Activated CD4-positive, CD25-positive, alpha-beta regulatory T cell (primary cell): ENCODE measurements at regions not wholly inside any gene's neighbourhood (a gene's known extent, or its start where the extent isn't known, plus 50 kb on each side); places are given as distances from the start of the nearest gene placed in this dataset.

Experiments
- DNase-seq, 4 experiments: peaks; one replicate each; lab custom pipeline; 2025; lab: John Stamatoyannopoulos, UW

- no peak for DNase-seq
Observed at GRCh38 chr5:155978850-155979249, 348.1 kb upstream of the SGCD start.

DNA sequence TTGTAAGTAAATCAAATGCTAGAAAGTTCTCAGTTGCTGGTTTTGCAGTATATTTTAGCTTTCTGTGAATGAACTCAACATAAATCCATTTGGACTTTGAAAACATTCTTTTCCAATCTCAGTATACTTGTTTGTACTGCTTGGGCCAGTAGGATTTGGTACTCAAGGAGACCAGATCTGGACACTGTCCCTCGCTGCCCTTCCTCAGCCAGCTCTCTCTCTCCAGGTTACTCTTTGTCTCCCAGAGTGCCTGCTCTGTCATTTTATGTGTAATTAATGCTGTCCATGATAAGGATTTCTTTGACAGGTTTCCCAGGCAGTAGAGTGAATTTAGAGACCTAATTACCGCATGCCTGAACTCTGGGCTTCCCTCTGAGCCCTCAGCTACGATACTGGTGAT lies 344.6 kb upstream of the SGCD start:
- DNase-seq = no peak

- DNase-seq = no peak
Observed at GRCh38 chr5:155983954-155984353, 343.0 kb upstream of the SGCD start.

GRCh38 chr5:155987265-155987810 lies 339.6 kb upstream of the SGCD start:
- no peak for DNase-seq

- no peak for DNase-seq
Observed at GRCh38 chr5:155989879-155990278, 337.1 kb upstream of the SGCD start.

DNA sequence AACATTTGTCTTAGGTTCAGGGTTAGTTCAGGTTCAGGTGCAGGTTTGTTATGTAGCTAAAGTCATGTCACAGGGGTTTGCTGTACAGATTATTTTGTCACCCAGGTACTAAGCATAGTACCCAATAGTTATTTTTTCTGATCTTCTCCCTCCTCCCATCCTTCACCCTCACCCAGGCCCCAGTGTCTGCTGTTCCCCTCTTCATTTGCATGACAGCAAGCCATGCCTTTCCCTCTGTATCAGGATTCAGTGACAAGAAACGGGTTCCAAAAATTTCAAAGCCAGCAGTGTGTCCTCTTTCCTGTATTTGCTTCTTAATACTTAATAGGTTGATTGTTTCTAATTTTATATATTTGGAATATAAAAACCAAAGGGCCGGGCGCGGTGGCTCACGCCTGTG lies 330.8 kb upstream of the SGCD start:
- DNase-seq = no peak

DNA sequence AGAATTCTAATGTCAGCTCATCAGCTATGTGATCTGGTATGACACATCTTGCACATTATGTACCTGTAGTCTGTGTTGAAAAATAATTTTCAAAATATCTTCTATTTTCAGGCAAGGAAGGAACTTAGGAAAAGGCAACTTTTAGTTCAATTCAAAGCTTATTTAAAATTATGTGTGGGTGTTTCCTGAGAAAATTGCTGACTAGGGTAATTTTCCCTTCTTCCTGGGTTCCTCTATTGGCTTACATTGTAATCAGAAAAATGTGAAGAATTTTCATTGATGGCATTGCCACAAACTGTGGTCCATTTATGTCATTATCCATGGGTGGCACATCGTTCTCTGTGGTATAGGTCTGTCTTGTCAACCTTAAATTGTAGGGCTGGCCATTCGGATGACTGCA lies 328.7 kb upstream of the SGCD start:
- DNase-seq = no peak

DNA sequence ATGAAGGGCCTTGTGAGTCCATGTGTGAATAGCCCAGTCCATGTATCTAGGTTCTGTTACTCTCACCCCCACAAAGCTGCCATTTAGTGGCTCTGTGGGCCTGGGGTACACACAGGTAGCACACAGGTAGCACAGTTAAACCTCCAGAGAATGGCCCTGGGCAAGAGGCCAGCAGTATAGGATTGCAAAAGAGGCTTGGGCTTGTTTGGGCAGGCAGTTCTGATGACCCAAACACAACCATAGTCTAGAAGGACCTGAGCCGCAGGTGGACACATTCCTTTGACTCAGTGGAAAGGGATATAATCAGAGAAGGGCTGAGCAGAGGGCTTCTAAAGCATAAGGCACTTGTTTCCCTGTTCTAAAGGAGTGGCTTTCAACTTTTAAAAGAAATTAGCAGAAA lies 326.8 kb upstream of the SGCD start:
- DNase-seq = no peak

GRCh38 chr5:156004754-156005153 lies 322.2 kb upstream of the SGCD start:
- DNase-seq = no peak

DNA sequence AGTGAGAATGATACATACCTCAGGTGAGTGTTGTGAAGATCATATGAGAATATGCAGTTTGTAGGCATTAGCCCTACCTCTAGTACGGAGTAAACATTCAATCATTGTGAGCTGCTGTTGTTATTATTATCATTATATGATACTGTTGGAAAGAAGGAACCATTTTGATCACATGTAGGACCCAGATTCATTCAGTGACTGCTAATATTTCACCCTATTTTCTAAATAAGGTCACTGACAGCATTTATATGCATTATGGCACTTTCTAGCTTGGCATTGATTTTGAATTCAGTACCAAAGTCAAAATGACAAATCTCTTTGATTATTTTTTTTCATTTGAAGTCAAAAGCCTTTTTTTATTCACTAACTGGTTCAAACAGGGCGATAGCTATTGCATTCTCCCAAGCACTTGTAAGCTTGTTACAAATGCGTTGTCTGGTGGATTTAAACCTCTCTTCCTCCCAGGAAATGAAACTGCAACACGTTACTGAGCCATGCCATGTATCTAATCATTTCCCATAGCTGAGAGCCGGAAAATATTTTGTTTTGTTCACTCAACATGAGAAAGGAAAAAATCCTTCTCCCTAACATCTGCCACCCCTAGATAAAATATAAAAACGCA lies 320.8 kb upstream of the SGCD start:
- no peak for DNase-seq

DNA sequence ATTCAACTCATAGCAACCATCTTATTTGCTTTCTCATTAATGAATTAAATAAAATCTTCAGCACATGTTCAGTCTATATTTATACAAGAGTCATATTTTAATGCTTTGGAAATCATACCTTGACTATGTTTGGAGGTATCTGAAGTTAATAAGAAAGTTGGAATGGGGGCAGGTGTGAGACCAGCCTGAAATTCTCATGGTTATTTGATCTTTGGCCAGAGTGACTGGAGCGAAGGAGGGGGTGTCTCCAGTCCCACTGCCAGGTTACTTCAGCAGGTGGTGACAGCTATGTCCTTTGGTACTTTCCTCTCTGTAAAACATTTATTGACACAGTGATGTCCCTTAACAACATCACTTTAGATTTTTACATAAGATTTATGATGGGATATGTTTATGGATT lies 318.1 kb upstream of the SGCD start:
- no peak for DNase-seq

GRCh38 chr5:156009583-156009982 lies 317.4 kb upstream of the SGCD start:
- DNase-seq = no peak

DNA sequence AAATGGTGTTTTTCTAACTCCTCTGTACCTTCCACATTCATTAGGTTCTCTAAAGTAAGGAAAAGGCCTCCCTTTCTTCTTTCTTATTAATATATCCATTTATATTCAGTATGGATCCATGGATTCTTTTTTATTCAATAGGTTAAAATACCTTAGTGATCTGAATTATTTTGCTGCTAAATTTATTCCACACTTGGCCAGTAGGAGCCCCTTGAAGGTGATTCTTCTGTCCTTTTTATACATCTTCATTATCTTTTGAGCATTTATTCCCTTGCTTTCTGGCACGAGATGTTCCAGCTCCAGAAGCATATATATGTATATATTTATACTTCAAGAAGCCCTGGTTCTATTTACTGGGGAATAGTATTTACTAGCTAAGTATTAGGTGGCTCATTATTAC lies 311.8 kb upstream of the SGCD start:
- no peak for DNase-seq

DNA sequence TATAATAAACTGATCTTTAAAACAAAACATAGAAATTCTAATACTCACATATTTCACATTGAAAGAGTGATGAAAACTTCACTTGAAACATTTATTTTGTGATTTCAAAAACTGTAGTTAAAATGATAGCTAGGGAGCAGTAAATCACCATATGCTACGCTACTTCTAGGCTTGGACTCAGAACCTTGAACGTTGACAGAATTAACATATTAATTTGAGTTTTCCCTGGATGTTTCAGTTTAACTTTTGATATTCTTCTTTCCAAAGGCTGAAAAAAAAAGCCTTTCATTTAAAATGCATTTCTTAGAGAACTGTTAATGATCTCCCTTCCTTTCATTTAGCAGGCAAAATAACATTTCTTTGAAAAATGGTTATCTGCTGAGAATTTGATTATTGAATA lies 307.8 kb upstream of the SGCD start:
- no peak for DNase-seq

DNA sequence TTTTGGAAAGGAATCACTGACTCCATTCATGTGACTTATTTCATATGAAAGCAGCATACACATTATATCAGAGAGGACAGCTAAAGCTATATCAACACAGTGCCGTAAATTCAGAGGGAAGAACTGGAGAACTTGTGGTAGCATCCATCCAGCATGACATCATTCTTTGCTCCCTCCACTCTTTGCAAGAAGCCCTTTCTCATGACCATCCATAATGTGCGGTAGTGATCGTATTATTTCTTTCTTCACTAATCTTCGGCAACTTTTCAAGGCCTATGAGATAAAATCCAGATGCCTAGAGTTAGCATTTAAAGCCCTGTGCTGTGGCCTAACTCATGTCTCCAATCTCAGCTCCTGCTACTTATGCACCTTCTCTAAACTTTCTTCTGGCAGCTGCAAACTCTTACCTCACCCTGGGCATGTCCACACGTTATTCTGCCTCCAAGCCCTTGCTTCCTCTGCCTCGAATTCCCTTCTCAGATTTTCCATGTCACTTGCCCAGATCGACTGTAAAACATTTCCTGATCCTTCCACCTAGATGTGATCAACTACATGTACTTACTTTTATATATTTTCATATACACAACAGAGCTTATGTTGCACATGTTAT lies 307.3 kb upstream of the SGCD start:
- no peak for DNase-seq

DNA sequence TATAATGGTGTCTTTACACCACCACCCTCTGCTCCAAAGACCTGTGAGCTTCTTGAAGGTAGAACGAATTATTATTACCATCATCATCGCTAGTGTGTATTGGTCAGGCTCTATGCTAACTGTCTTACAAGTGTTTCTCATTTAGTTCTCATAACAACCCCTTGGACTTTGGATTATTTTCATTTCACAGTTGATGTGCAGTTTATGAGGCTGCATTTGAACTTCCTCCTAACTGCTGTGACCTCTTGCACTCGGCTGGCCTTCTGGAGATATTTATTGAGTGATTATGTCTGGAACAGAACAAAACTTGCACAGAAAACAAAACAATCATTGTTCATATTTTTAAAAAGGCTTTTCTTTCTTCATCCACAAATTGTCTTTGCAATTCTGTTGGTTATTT lies 306.3 kb upstream of the SGCD start:
- no peak for DNase-seq

GRCh38 chr5:156021866-156022265 lies 305.1 kb upstream of the SGCD start:
- DNase-seq = no peak

GRCh38 chr5:156025656-156026055 lies 301.3 kb upstream of the SGCD start:
- DNase-seq = no peak

GRCh38 chr5:156031181-156031580 lies 295.8 kb upstream of the SGCD start:
- DNase-seq = no peak

GRCh38 chr5:156036640-156037039 lies 290.3 kb upstream of the SGCD start:
- no peak for DNase-seq

GRCh38 chr5:156037151-156037909 lies 289.6 kb upstream of the SGCD start:
- DNase-seq = no peak

- no peak for DNase-seq
Observed at GRCh38 chr5:156042726-156043125, 284.2 kb upstream of the SGCD start.

- no peak for DNase-seq
Observed at GRCh38 chr5:156043351-156043750, 283.6 kb upstream of the SGCD start.
